ENCODE measurements at regions not wholly inside any gene's neighbourhood (a gene's known extent, or its start where the extent isn't known, plus 50 kb on each side); places are given as distances from the start of the nearest gene placed in this dataset.
"Not testable (repeated sequence)": the region's sequence is repeated elsewhere in the genome, so short reads cannot be mapped to it uniquely, and the experiment has no call there.

- no peaks in the 10 kb centered on the region for H3K4me1 ChIP-seq (ENCODE audit: low read length)
- H3K36me3 ChIP-seq (replicated peaks; ENCODE audit: low read depth, low read length), result no peaks in the 10 kb centered on the region
- no peaks in the 10 kb centered on the region for H3K79me2 ChIP-seq (ENCODE audit: low read length)
- H4K20me1 ChIP-seq (ENCODE audit: insufficient read depth, low read length), result no peaks in the 10 kb centered on the region
- no peak overlapping the region for H3K4me3 ChIP-seq (ENCODE audit: low read length)
- H3K27ac ChIP-seq (ENCODE audit: low read length), result no peak overlapping the region
- H3K9me3 ChIP-seq (ENCODE audit: insufficient read depth, low read length), result no peaks in the 10 kb centered on the region
- no peak overlapping the region for H2AFZ ChIP-seq (ENCODE audit: low read depth, low read length)
- no peak overlapping the region for H3K9ac ChIP-seq (ENCODE audit: low read length)
- H3K4me2 ChIP-seq (ENCODE audit: low read length), result no peak overlapping the region
- TF ChIP-seq, protein P1, sequence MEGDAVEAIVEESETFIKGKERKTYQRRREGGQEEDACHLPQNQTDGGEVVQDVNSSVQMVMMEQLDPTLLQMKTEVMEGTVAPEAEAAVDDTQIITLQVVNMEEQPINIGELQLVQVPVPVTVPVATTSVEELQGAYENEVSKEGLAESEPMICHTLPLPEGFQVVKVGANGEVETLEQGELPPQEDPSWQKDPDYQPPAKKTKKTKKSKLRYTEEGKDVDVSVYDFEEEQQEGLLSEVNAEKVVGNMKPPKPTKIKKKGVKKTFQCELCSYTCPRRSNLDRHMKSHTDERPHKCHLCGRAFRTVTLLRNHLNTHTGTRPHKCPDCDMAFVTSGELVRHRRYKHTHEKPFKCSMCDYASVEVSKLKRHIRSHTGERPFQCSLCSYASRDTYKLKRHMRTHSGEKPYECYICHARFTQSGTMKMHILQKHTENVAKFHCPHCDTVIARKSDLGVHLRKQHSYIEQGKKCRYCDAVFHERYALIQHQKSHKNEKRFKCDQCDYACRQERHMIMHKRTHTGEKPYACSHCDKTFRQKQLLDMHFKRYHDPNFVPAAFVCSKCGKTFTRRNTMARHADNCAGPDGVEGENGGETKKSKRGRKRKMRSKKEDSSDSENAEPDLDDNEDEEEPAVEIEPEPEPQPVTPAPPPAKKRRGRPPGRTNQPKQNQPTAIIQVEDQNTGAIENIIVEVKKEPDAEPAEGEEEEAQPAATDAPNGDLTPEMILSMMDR (IDR thresholded peaks at IDR 0.05; ENCODE audit: low read depth, low read length), result no peak
- TF ChIP-seq EZH2phosphoT487 (IDR thresholded peaks at IDR 0.05; ENCODE audit: low read depth), result no peak
- H3K27me3 ChIP-seq (ENCODE audit: low read depth, low read length), result no peaks in the 10 kb centered on the region
Measured at GRCh38 chr7:89695241-89695640, 459.0 kb upstream of the STEAP1 start.

DNA sequence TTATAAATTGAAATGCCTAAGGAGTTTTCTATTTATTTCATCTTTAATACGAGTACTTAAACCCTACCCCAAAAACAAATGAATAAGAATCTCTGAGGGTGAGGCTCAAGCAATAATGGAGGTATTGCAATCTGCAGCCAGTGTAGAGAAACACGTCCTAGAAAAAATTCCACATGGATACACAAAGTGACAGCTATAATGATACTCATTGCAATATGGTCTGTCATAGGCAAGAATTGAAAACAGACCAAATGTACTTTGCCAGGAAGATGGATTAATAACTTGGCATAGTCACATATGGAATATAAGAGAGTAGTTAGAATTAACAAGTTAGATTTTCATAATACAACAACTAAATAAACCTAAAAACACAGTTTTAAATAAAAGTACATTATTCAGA is 440.1 kb upstream of the STEAP1 start:
- no peaks in the 10 kb centered on the region for H3K4me1 ChIP-seq (ENCODE audit: low read length)
- TF ChIP-seq EZH2phosphoT487 (IDR thresholded peaks at IDR 0.05; ENCODE audit: low read depth), result no peak
- TF ChIP-seq, protein P1 (IDR thresholded peaks at IDR 0.05; ENCODE audit: low read depth, low read length), result no peak
- H3K79me2 ChIP-seq (ENCODE audit: low read length), result no peaks in the 10 kb centered on the region
- H3K27ac ChIP-seq (ENCODE audit: low read length), result no peak overlapping the region
- no peak overlapping the region for H3K4me2 ChIP-seq (ENCODE audit: low read length)
- no peaks in the 10 kb centered on the region for H3K36me3 ChIP-seq (replicated peaks; ENCODE audit: low read depth, low read length)
- no peaks in the 10 kb centered on the region for H3K9me3 ChIP-seq (ENCODE audit: insufficient read depth, low read length)
- H3K27me3 ChIP-seq (ENCODE audit: low read depth, low read length), result no peaks in the 10 kb centered on the region
- no peak overlapping the region for H2AFZ ChIP-seq (ENCODE audit: low read depth, low read length)
- H3K9ac ChIP-seq (ENCODE audit: low read length), result no peak overlapping the region
- no peak overlapping the region for H3K4me3 ChIP-seq (ENCODE audit: low read length)
- H4K20me1 ChIP-seq (ENCODE audit: insufficient read depth, low read length), result no peaks in the 10 kb centered on the region

- not testable (repeated sequence) for H3K9me3 ChIP-seq (ENCODE audit: insufficient read depth, low read length); H3K79me2 ChIP-seq (ENCODE audit: low read length); H3K27me3 ChIP-seq (ENCODE audit: low read depth, low read length); H3K36me3 ChIP-seq (replicated peaks; ENCODE audit: low read depth, low read length); H3K4me3 ChIP-seq (ENCODE audit: low read length); H3K4me2 ChIP-seq (ENCODE audit: low read length); H4K20me1 ChIP-seq (ENCODE audit: insufficient read depth, low read length); H3K4me1 ChIP-seq (ENCODE audit: low read length); H2AFZ ChIP-seq (ENCODE audit: low read depth, low read length); H3K27ac ChIP-seq (ENCODE audit: low read length); H3K9ac ChIP-seq (ENCODE audit: low read length)
Measured at GRCh38 chr7:89718941-89719340, 435.3 kb upstream of the STEAP1 start.

- Histone ChIP-seq H3K4me1 (ENCODE audit: low read length) (no peaks in the 10 kb centered on the region), H3K9me3 (ENCODE audit: insufficient read depth, low read length) (no peaks in the 10 kb centered on the region), H2AFZ (ENCODE audit: low read depth, low read length) (no peak overlapping the region), H3K9ac (ENCODE audit: low read length) (no peak overlapping the region), H3K79me2 (ENCODE audit: low read length) (no peaks in the 10 kb centered on the region), H3K27ac (ENCODE audit: low read length) (no peak overlapping the region), H3K36me3 (replicated peaks; ENCODE audit: low read depth, low read length) (no peaks in the 10 kb centered on the region), H3K27me3 (ENCODE audit: low read depth, low read length) (no peaks in the 10 kb centered on the region), H3K4me3 (ENCODE audit: low read length) (no peak overlapping the region), H4K20me1 (ENCODE audit: insufficient read depth, low read length) (no peaks in the 10 kb centered on the region), H3K4me2 (ENCODE audit: low read length) (no peak overlapping the region)
- no peak for TF ChIP-seq EZH2phosphoT487 (IDR thresholded peaks at IDR 0.05; ENCODE audit: low read depth)
- TF ChIP-seq, protein P1 (IDR thresholded peaks at IDR 0.05; ENCODE audit: low read depth, low read length), result no peak
Measured at GRCh38 chr7:89728481-89728880, 425.8 kb upstream of the STEAP1 start.

Data from OCI-LY3 (cell line).